Sigmoid colon (tissue), 6 donors: ENCODE measurements at regions not wholly inside any gene's neighbourhood (a gene's known extent, or its start where the extent isn't known, plus 50 kb on each side); places are given as distances from the start of the nearest gene placed in this dataset.
"Not testable (repeated sequence)": the region's sequence is repeated elsewhere in the genome, so short reads cannot be mapped to it uniquely, and the experiment has no call there.

Experiments
- DNase-seq: peaks from one replicate; pipeline ENCODE4 v3.0.0-alpha.2; 2019
- H3K27ac ChIP-seq, 4 donors: fragments of 200-600 bp; sonication (generic); one replicate each; pipeline ENCODE4 v1.5.1; 2016 to 2019; ENCODE audit warnings: mild to moderate bottlenecking in 1 of 4
- H3K27me3 ChIP-seq, 3 donors: fragments of 200-600 bp; sonication (generic); one replicate each; pipeline ENCODE4 v1.5.1; 2019; ENCODE audit warnings: mild to moderate bottlenecking in 1 of 3
- H3K36me3 ChIP-seq, 4 donors: fragments of 200-600 bp; sonication (generic); one replicate each; pipeline ENCODE4 v1.5.1; 2016 to 2019
- H3K4me1 ChIP-seq, 4 donors: fragments of 200-600 bp; sonication (generic); one replicate each; pipeline ENCODE4 v1.5.1; 2017 to 2019
- H3K4me3 ChIP-seq, 4 donors: fragments of 200-600 bp; sonication (generic); one replicate each; pipeline ENCODE4 v1.5.1; 2017 to 2019; ENCODE audit warnings: mild to moderate bottlenecking in 2 of 4, moderate library complexity in 1 of 4
- H3K9me3 ChIP-seq, 4 donors: fragments of 200-600 bp in 3 of 4; sonication (generic) in 3 of 4; one replicate each; pipeline versions ENCODE4 v1.5.1 to v1.6.1; 2013 to 2019
- EP300 ChIP-seq, 4 donors: sonication (generic); formaldehyde crosslinking; IDR thresholded peaks; one replicate each; pipeline ENCODE4 v1.6.1; 2017; ENCODE audit warnings: antibody characterized with exemption in 4 of 4
- POLR2A ChIP-seq, 2 donors: fragments of 450-650 bp; IDR thresholded peaks; one replicate each; pipeline ENCODE4 v1.6.1; 2016; ENCODE audit warnings: antibody characterized with exemption in 2 of 2, mild to moderate bottlenecking in 2 of 2, moderate library complexity in 2 of 2
- POLR2AphosphoS5 ChIP-seq, 4 donors: sonication (generic); formaldehyde crosslinking; IDR thresholded peaks; one replicate each; pipeline ENCODE4 v1.6.1; 2017; ENCODE audit warnings: antibody characterized with exemption in 4 of 4
- WGBS, 2 donors: extraction: QIAGEN DNeasy Blood & Tissue Kit; methylation state at CpG; one replicate each; pipeline ENCODE4 v1.1.7; 2013; 5-methylcytosine and 5-hydroxymethylcytosine counted together
- intact Hi-C: fragments of 100-400 bp; cut with DNase I; formaldehyde crosslinking; loops from one replicate; pipeline ENCODE4 v1.15.1; 2023
- TF ChIP-seq, protein P1 (sequence below), 4 experiments: fragments of 450-650 bp in 3 of 4; fragments of 200-600 bp in 1 of 4; IDR thresholded peaks; one replicate each; pipeline ENCODE4 v1.5.1; 2016 to 2019; ENCODE audit warnings: antibody characterized with exemption in 4 of 4, mild to moderate bottlenecking in 3 of 4, moderate library complexity in 2 of 4
- donor health status: healthy with polysubstance abuse.
- donor health status: healthy.

- Histone ChIP-seq H3K27ac (peak overlapping the region in 2 of 4 donors; percentile 27 to 47), H3K4me3 (no peak overlapping the region), H3K36me3 (no peaks in the 10 kb centered on the region), H3K9me3 (no peaks in the 10 kb centered on the region), H3K4me1 (peaks cover 0 to 33% (median 18%) of the 10 kb centered on the region in 4 donors), H3K27me3 (peaks cover 0 to 28% (median 7%) of the 10 kb centered on the region in 3 donors)
- TF ChIP-seq POLR2AphosphoS5 (IDR thresholded peaks at IDR 0.05) (no peak), EP300 (IDR thresholded peaks at IDR 0.05) (no peak), POLR2A (IDR thresholded peaks at IDR 0.05) (no peak)
- TF ChIP-seq, protein P1, sequence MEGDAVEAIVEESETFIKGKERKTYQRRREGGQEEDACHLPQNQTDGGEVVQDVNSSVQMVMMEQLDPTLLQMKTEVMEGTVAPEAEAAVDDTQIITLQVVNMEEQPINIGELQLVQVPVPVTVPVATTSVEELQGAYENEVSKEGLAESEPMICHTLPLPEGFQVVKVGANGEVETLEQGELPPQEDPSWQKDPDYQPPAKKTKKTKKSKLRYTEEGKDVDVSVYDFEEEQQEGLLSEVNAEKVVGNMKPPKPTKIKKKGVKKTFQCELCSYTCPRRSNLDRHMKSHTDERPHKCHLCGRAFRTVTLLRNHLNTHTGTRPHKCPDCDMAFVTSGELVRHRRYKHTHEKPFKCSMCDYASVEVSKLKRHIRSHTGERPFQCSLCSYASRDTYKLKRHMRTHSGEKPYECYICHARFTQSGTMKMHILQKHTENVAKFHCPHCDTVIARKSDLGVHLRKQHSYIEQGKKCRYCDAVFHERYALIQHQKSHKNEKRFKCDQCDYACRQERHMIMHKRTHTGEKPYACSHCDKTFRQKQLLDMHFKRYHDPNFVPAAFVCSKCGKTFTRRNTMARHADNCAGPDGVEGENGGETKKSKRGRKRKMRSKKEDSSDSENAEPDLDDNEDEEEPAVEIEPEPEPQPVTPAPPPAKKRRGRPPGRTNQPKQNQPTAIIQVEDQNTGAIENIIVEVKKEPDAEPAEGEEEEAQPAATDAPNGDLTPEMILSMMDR (IDR thresholded peaks at IDR 0.05), result no peak
- intact Hi-C loops, result no loop called here
- no peak for DNase-seq
- 85 to 88% methylated on average over 5 of the region's 5 CpGs for WGBS, 2 donors
These were observed 84.1 kb downstream of the ZNF467 start for GRCh38 chr7:149689291-149689721.

- Histone ChIP-seq H3K27me3 (peaks cover 0 to 28% (median 7%) of the 10 kb centered on the region in 3 donors), H3K36me3 (no peaks in the 10 kb centered on the region), H3K27ac (peak overlapping the region in 2 of 4 donors; percentile 27 to 47), H3K4me3 (no peak overlapping the region), H3K9me3 (no peaks in the 10 kb centered on the region), H3K4me1 (peaks cover 0 to 33% (median 18%) of the 10 kb centered on the region in 4 donors)
- TF ChIP-seq POLR2AphosphoS5 (IDR thresholded peaks at IDR 0.05) (no peak), EP300 (IDR thresholded peaks at IDR 0.05) (no peak), POLR2A (IDR thresholded peaks at IDR 0.05) (no peak)
- TF ChIP-seq, protein P1 (IDR thresholded peaks at IDR 0.05), result no peak
- DNase-seq, result no peak
- 86 to 91% methylated on average over 3 of the region's 3 CpGs for WGBS, 2 donors
- intact Hi-C loops, result no loop called here
These were observed 84.6 kb downstream of the ZNF467 start for GRCh38 chr7:149688836-149689235.

DNA sequence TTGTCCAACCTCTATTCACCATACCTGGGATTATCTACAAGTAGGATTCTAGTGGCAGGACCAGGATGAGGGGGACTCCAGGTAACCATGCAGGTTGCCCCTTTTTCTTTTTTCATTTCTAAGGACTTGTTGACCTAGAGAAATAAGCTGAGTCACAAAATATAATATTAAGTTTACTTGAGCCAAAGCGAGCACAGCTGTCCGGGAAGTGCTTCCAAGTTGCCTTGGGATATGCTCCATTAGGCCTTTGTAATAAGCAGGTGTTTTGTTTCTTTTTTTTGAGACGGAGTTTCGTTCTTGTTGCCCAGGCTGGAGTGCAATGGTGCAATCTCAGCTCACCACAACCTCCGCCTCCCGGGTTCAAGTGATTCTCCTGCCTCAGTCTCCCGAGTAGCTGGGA, 85.6 kb downstream of the ZNF467 start:
- intact Hi-C loops, result not testable (repeated sequence)

DNA sequence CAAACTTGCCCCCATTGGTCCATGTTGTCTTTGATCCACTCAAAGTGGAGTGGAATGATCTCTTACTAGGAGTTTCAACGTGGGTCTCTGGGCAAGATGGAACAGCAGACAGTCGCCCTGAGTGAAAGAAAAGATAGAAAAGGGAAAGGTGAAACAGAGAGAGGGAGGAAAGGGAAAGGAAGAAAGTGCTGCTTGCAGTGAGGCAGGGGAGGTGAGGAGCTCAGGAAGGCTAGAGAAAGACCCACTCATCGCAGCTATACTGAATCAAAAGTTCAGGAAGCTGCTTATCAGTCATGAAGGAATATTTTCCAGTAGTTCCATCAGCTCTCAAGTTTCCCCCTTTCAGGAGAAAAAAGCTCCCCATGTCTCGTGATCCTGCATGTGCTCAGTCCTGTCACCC, 86.9 kb downstream of the ZNF467 start:
- Histone ChIP-seq H3K27me3 (peaks cover 0 to 9% (median 0%) of the 10 kb centered on the region in 3 donors), H3K27ac (peak overlapping the region in 1 of 4 donors; percentile 5), H3K4me1 (peaks cover 0 to 24% (median 11%) of the 10 kb centered on the region in 4 donors), H3K4me3 (no peak overlapping the region), H3K9me3 (no peaks in the 10 kb centered on the region), H3K36me3 (no peaks in the 10 kb centered on the region)
- WGBS, 2 donors, result 55 to 63% methylated on average over 4 of the region's 4 CpGs
- intact Hi-C loops, result no loop called here
- TF ChIP-seq, protein P1 (IDR thresholded peaks at IDR 0.05), result no peak
- TF ChIP-seq POLR2AphosphoS5 (IDR thresholded peaks at IDR 0.05) (no peak), EP300 (IDR thresholded peaks at IDR 0.05) (no peak), POLR2A (IDR thresholded peaks at IDR 0.05) (no peak)
- no peak for DNase-seq

More for the DNA sequence above, 85.6 kb downstream of the ZNF467 start:
- H3K27ac ChIP-seq, DNase-seq, H3K4me3 ChIP-seq, H3K36me3 ChIP-seq, H3K9me3 ChIP-seq: not testable (repeated sequence)
- WGBS, 2 donors, result 94 to 95% methylated on average over 7 of the region's 7 CpGs
- peaks cover 0 to 23% (median 7%) of the 10 kb centered on the region in 3 donors for H3K27me3 ChIP-seq
- H3K4me1 ChIP-seq, result peaks cover 0 to 32% (median 18%) of the 10 kb centered on the region in 4 donors

DNA sequence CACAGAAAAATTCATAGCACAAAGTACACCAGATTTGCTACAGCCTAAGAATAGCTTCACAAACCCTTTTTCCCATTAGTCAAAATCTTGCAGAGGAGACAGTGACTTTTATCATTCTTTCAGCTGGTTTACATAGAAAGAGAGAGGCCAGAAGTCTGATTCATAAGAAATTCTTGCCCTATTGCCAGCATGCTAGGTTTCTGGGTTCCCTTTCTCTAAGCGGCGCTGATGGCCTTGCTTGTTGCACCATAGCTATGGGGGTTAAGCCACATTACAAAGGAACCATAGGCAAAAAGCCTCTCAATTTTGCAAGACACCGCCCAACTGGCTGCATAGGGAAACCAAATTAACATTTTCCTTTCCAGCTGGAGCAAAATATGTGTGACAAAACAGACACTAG, 87.4 kb downstream of the ZNF467 start:
- TF ChIP-seq POLR2A (IDR thresholded peaks at IDR 0.05), result no peak
- TF ChIP-seq POLR2AphosphoS5 (IDR thresholded peaks at IDR 0.05), result no peak
- TF ChIP-seq, protein P1 (IDR thresholded peaks at IDR 0.05), result no peak
- no peak for TF ChIP-seq EP300 (IDR thresholded peaks at IDR 0.05)
- peak overlapping the region in 3 of 4 donors; percentile 5 to 20 (median 12) for H3K27ac ChIP-seq
- WGBS, 2 donors, result 77 to 82% methylated on average over 3 of the region's 3 CpGs
- no peak overlapping the region for H3K4me3 ChIP-seq
- DNase-seq, result no peak
- H3K4me1 ChIP-seq, result peaks cover 0 to 24% (median 11%) of the 10 kb centered on the region in 4 donors
- no peaks in the 10 kb centered on the region for H3K36me3 ChIP-seq
- H3K9me3 ChIP-seq, result no peaks in the 10 kb centered on the region
- intact Hi-C loops, result no loop called here
- peaks cover 0 to 6% (median 0%) of the 10 kb centered on the region in 3 donors for H3K27me3 ChIP-seq
